ENCODE measurements at regions not wholly inside any gene's neighbourhood (a gene's known extent, or its start where the extent isn't known, plus 50 kb on each side); places are given as distances from the start of the nearest gene placed in this dataset.

GRCh38 chr6:25124216-25124715 lies 154.9 kb upstream of the CARMIL1 start (continued):
- TF ChIP-seq NFE2L2 (conservative IDR thresholded peaks at IDR 0.05; ENCODE audit: low read length) (no peak), HOXB5 (CRISPR knock-in tag; IDR thresholded peaks at IDR 0.05) (no peak), TFCP2L1 (CRISPR knock-in tag; IDR thresholded peaks at IDR 0.05) (no peak)

DNA sequence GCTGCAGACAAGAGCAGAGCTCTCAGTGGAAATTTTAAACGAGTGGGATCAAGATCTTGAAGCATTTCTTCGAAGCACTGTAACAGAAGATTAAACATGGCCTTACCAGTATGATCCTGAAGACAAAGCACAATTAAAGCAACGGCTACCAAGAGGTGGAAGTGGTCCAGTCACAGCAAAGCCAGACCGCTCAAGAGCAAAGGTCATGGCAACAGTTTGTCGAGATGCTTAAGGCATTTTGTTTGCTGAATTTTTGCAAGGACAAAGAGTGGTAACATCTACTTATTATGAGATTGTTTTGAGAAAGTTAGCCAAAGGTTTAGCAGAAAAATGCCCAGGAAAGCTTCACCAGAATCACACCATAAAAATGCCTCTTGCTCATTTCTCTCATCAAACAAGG lies 153.4 kb upstream of the CARMIL1 start:
- CTCF ChIA-PET = no interaction called here
- no peak for TF ChIP-seq MAZ (IDR thresholded peaks at IDR 0.05; ENCODE audit: borderline replicate concordance, low read depth, low read length)
- TF ChIP-seq FOXS1 (CRISPR knock-in tag; IDR thresholded peaks at IDR 0.05) = no peak
- TF ChIP-seq SREBF2 (IDR thresholded peaks at IDR 0.05) = no peak
- no peak for TF ChIP-seq E2F6 (IDR thresholded peaks at IDR 0.05; ENCODE audit: borderline replicate concordance, low read depth)
- TF ChIP-seq RFX5 (IDR thresholded peaks at IDR 0.05) = no peak
- no peak for TF ChIP-seq POLR2AphosphoS2 (conservative IDR thresholded peaks at IDR 0.05; ENCODE audit: low read length)
- TF ChIP-seq KDM5A (IDR thresholded peaks at IDR 0.05) = no peak
- TF ChIP-seq GATA3 (IDR thresholded peaks at IDR 0.05; ENCODE audit: borderline replicate concordance) = no peak
- TF ChIP-seq JUN (IDR thresholded peaks at IDR 0.05) = no peak
- TF ChIP-seq TP53 (CRISPR knock-in tag; IDR thresholded peaks at IDR 0.05) = no peak
- TF ChIP-seq, protein P1, sequence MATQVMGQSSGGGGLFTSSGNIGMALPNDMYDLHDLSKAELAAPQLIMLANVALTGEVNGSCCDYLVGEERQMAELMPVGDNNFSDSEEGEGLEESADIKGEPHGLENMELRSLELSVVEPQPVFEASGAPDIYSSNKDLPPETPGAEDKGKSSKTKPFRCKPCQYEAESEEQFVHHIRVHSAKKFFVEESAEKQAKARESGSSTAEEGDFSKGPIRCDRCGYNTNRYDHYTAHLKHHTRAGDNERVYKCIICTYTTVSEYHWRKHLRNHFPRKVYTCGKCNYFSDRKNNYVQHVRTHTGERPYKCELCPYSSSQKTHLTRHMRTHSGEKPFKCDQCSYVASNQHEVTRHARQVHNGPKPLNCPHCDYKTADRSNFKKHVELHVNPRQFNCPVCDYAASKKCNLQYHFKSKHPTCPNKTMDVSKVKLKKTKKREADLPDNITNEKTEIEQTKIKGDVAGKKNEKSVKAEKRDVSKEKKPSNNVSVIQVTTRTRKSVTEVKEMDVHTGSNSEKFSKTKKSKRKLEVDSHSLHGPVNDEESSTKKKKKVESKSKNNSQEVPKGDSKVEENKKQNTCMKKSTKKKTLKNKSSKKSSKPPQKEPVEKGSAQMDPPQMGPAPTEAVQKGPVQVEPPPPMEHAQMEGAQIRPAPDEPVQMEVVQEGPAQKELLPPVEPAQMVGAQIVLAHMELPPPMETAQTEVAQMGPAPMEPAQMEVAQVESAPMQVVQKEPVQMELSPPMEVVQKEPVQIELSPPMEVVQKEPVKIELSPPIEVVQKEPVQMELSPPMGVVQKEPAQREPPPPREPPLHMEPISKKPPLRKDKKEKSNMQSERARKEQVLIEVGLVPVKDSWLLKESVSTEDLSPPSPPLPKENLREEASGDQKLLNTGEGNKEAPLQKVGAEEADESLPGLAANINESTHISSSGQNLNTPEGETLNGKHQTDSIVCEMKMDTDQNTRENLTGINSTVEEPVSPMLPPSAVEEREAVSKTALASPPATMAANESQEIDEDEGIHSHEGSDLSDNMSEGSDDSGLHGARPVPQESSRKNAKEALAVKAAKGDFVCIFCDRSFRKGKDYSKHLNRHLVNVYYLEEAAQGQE (IDR thresholded peaks at IDR 0.05) = no peak
- TF ChIP-seq EP300 (IDR thresholded peaks at IDR 0.05) = no peak
- TF ChIP-seq KDM1A (IDR thresholded peaks at IDR 0.05; ENCODE audit: low read depth) = no peak
- TF ChIP-seq ZC3H11A (IDR thresholded peaks at IDR 0.05) = no peak
- TF ChIP-seq RCOR1 (IDR thresholded peaks at IDR 0.05; ENCODE audit: low read depth, low read length) = no peak
- no peak for TF ChIP-seq NR3C1 (IDR thresholded peaks at IDR 0.05)
- no peak for TF ChIP-seq FOSL2 (IDR thresholded peaks at IDR 0.05)
- TF ChIP-seq FOSL2 (CRISPR knock-in tag; IDR thresholded peaks at IDR 0.05) = no peak
- no peak overlapping the region for H3K4me2 ChIP-seq
- ATAC-seq = no peak
- no peak for DNase-seq (ENCODE audit: low read depth in 1 of 2, low spot score in 1 of 2)
- FAIRE-seq = no peak
- H3K4me1 ChIP-seq = no peaks in the 10 kb centered on the region
- no peak overlapping the region for H3K27ac ChIP-seq
- H3K9me3 ChIP-seq = no peaks in the 10 kb centered on the region
- H3K4me3 ChIP-seq = no peak overlapping the region
- POLR2A ChIA-PET = no interaction called here
- WGBS (ENCODE audit: missing lambda C conversion rate) = 31% methylated on average over 5 of the region's 5 CpGs

DNA sequence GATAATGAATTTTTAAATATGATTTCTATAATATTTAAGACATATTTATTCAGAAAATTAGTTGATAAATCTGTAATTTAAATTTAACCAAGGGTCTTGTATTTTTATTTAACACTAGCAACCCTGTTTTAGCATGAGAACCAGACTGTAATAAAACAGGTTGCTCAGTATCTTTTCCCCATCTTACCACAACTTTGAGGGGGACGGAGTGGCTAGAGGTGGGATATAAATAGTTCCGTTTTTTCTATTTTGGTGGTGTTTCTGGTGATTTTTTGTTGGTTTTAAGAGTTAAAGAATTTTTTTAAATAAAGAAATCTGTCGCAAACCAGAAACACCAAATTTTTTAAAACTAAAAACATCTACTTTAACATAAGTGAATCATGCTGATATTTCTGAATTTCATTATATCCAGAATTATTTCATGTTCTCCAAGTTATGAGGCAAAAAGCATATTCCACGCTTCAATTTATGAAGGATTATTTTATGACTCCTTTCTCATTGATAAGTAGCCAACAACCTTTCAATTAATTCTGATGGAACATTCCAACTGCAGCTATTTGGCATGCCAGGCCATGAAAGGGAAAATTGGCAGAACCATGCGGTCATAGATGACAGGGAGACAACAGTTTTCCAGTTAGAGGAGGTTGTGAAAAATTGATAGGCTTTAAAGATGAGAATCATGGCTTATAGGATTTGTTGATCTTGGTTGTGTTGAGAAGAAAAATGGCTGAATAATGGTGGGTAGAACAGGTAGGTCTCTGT lies 151.9 kb upstream of the CARMIL1 start:
- TF ChIP-seq SREBF2 (IDR thresholded peaks at IDR 0.05) = no peak
- TF ChIP-seq RNF2 (IDR thresholded peaks at IDR 0.05; ENCODE audit: borderline replicate concordance, low read depth) = no peak
- TF ChIP-seq HMGXB4 (CRISPR knock-in tag; IDR thresholded peaks at IDR 0.05; ENCODE audit: borderline replicate concordance) = no peak
- no peak for TF ChIP-seq ZNF302 (CRISPR knock-in tag; IDR thresholded peaks at IDR 0.05)
- no peak for TF ChIP-seq FOSL2 (IDR thresholded peaks at IDR 0.05)
- TF ChIP-seq FOSL2 (CRISPR knock-in tag; IDR thresholded peaks at IDR 0.05) = no peak
- TF ChIP-seq CEBPB (IDR thresholded peaks at IDR 0.05) = no peak
- TF ChIP-seq HDAC2 (IDR thresholded peaks at IDR 0.05) = no peak
- no peak for DNase-seq (ENCODE audit: low read depth in 1 of 2, low spot score in 1 of 2)
- ATAC-seq = no peak
- Histone ChIP-seq H3K9me3 (no peaks in the 10 kb centered on the region), H3K4me1 (no peaks in the 10 kb centered on the region), H3K27ac (no peak overlapping the region), H3K4me2 (no peak overlapping the region), H3K4me3 (no peak overlapping the region)
- no peak for FAIRE-seq
- ChIA-PET CTCF (interaction anchor here (1.5 kb wide), 1 partner anchor 754 kb away, joined by 3 read pairs; no protein-coding TSS in a partner anchor), POLR2A (no interaction called here)
- WGBS (ENCODE audit: missing lambda C conversion rate) = 52% methylated on average over 5 of the region's 5 CpGs
